Thyroid gland (tissue), 4 donors: ENCODE measurements at regions not wholly inside any gene's neighbourhood (a gene's known extent, or its start where the extent isn't known, plus 50 kb on each side); places are given as distances from the start of the nearest gene placed in this dataset.

ENCODE experiments used
- POLR2A ChIP-seq, 2 donors: fragments of 450-650 bp; IDR thresholded peaks; one replicate each; pipeline ENCODE4 v1.6.1; 2017; ENCODE audit warnings: antibody characterized with exemption in 2 of 2, mild to moderate bottlenecking in 2 of 2, moderate library complexity in 1 of 2
- TF ChIP-seq, protein P1 (sequence below), 6 experiments: fragments of 200-600 bp in 3 of 6; fragments of 450-650 bp in 3 of 6; sonication (generic) in 3 of 6; IDR thresholded peaks; one replicate each; pipeline ENCODE4 v1.5.1; 2016 to 2019; ENCODE audit warnings: antibody characterized with exemption in 6 of 6, mild to moderate bottlenecking in 2 of 6, inconsistent platforms in 1 of 6, moderate library complexity in 1 of 6

GRCh38 chr11:133711545-133711944 lies 133.8 kb downstream of the SPATA19 start:
- TF ChIP-seq POLR2A (IDR thresholded peaks at IDR 0.05): no peak
- TF ChIP-seq, protein P1, sequence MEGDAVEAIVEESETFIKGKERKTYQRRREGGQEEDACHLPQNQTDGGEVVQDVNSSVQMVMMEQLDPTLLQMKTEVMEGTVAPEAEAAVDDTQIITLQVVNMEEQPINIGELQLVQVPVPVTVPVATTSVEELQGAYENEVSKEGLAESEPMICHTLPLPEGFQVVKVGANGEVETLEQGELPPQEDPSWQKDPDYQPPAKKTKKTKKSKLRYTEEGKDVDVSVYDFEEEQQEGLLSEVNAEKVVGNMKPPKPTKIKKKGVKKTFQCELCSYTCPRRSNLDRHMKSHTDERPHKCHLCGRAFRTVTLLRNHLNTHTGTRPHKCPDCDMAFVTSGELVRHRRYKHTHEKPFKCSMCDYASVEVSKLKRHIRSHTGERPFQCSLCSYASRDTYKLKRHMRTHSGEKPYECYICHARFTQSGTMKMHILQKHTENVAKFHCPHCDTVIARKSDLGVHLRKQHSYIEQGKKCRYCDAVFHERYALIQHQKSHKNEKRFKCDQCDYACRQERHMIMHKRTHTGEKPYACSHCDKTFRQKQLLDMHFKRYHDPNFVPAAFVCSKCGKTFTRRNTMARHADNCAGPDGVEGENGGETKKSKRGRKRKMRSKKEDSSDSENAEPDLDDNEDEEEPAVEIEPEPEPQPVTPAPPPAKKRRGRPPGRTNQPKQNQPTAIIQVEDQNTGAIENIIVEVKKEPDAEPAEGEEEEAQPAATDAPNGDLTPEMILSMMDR (IDR thresholded peaks at IDR 0.05): no peak
